ENCODE measurements at regions not wholly inside any gene's neighbourhood (a gene's known extent, or its start where the extent isn't known, plus 50 kb on each side); places are given as distances from the start of the nearest gene placed in this dataset.

- H3K4me3 ChIP-seq (ENCODE audit: low read depth, low read length): no peak overlapping the region
- DNase-seq (ENCODE audit: low read depth): no peak
- TF ChIP-seq CTCF (IDR thresholded peaks at IDR 0.05; ENCODE audit: low read depth, low read length, missing control alignments): no peak
- in situ Hi-C loops (cut with HindIII; ENCODE audit: low sequenced_read_pairs): loop anchor here (10.0 kb wide), 3 partner anchors 54 to 214 kb away; no protein-coding TSS in a partner anchor
These were observed 139.5 kb downstream of the ERMARD start for GRCh38 chr6:169890901-169891300.

- TF ChIP-seq CTCF (IDR thresholded peaks at IDR 0.05; ENCODE audit: low read depth, low read length, missing control alignments): no peak
- in situ Hi-C loops (cut with HindIII; ENCODE audit: low sequenced_read_pairs): loop anchor here (10.0 kb wide), 3 partner anchors 55 to 215 kb away; no protein-coding TSS in a partner anchor
- no peak overlapping the region for H3K4me3 ChIP-seq (ENCODE audit: low read depth, low read length)
- no peak for DNase-seq (ENCODE audit: low read depth)
These were observed 138.6 kb downstream of the ERMARD start for GRCh38 chr6:169890049-169890448.

GRCh38 chr6:169887529-169888140 lies 136.2 kb downstream of the ERMARD start:
- DNase-seq (ENCODE audit: low read depth): no peak
- no peak overlapping the region for H3K4me3 ChIP-seq (ENCODE audit: low read depth, low read length)
- TF ChIP-seq CTCF (IDR thresholded peaks at IDR 0.05; ENCODE audit: low read depth, low read length, missing control alignments): no peak
- in situ Hi-C loops (cut with HindIII; ENCODE audit: low sequenced_read_pairs): no loop called here

GRCh38 chr6:169886631-169887227 lies 135.3 kb downstream of the ERMARD start:
- TF ChIP-seq CTCF (IDR thresholded peaks at IDR 0.05; ENCODE audit: low read depth, low read length, missing control alignments): no peak
- in situ Hi-C loops (cut with HindIII; ENCODE audit: low sequenced_read_pairs): no loop called here
- no peak overlapping the region for H3K4me3 ChIP-seq (ENCODE audit: low read depth, low read length)
- DNase-seq (ENCODE audit: low read depth): no peak

- no peak overlapping the region for H3K4me3 ChIP-seq (ENCODE audit: low read depth, low read length)
- TF ChIP-seq CTCF (IDR thresholded peaks at IDR 0.05; ENCODE audit: low read depth, low read length, missing control alignments): no peak
- DNase-seq (ENCODE audit: low read depth): no peak
- in situ Hi-C loops (cut with HindIII; ENCODE audit: low sequenced_read_pairs): no loop called here
These were observed 134.4 kb downstream of the ERMARD start for GRCh38 chr6:169885831-169886230.

- TF ChIP-seq CTCF (IDR thresholded peaks at IDR 0.05; ENCODE audit: low read depth, low read length, missing control alignments): no peak
- DNase-seq (ENCODE audit: low read depth): no peak
- in situ Hi-C loops (cut with HindIII; ENCODE audit: low sequenced_read_pairs): no loop called here
- H3K4me3 ChIP-seq (ENCODE audit: low read depth, low read length): no peak overlapping the region
These were observed 133.7 kb downstream of the ERMARD start for GRCh38 chr6:169885131-169885530.

Data from astrocyte of the cerebellum (primary cell).